ENCODE measurements at regions not wholly inside any gene's neighbourhood (a gene's known extent, or its start where the extent isn't known, plus 50 kb on each side); places are given as distances from the start of the nearest gene placed in this dataset.

- H2BK15ac ChIP-seq (ENCODE audit: low read length) = no peak overlapping the region
Measured at GRCh38 chr6:15783484-15783883, 120.7 kb upstream of the DTNBP1 start.

GRCh38 chr6:15781890-15782289, 119.1 kb upstream of the DTNBP1 start:
- no peak overlapping the region for H2BK15ac ChIP-seq (ENCODE audit: low read length)
- no peak overlapping the region for H2BK12ac ChIP-seq (ENCODE audit: low read length)
- H3K36me3 ChIP-seq (replicated peaks in 1 of 2; ENCODE audit: control insufficient read depth in 2 of 2, insufficient read depth in 2 of 2, low read length in 2 of 2) = no peaks in the 10 kb centered on the region
- no peak overlapping the region for H3K4ac ChIP-seq (ENCODE audit: low read length)
- no peak overlapping the region for H4K91ac ChIP-seq (ENCODE audit: low read depth, low read length, poor library complexity)
- H2AFZ ChIP-seq (ENCODE audit: low read length) = no peak overlapping the region
- no peak overlapping the region for H3K4me3 ChIP-seq (ENCODE audit: low read length in 2 of 2)
- H3K27ac ChIP-seq (replicated peaks; ENCODE audit: low read length) = no peak overlapping the region
- H2BK5ac ChIP-seq (ENCODE audit: low read length) = no peak overlapping the region
- H3K9me3 ChIP-seq (replicated peaks in 1 of 2; ENCODE audit: control insufficient read depth in 2 of 2, insufficient read depth in 1 of 2, low read depth in 1 of 2, low read length in 2 of 2) = no peaks in the 10 kb centered on the region
- no peak overlapping the region for H3K14ac ChIP-seq (ENCODE audit: low read length)
- no peaks in the 10 kb centered on the region for H3K27me3 ChIP-seq (ENCODE audit: control insufficient read depth in 3 of 3, insufficient read depth in 3 of 3, low read depth in 1 of 3, low read length in 3 of 3)
- no peak overlapping the region for H2AK5ac ChIP-seq (ENCODE audit: low read depth, low read length)
- H3K23ac ChIP-seq (ENCODE audit: low read depth, low read length, poor library complexity) = no peak overlapping the region
- no peak overlapping the region for H2BK120ac ChIP-seq (ENCODE audit: low read depth, low read length)
- no peak overlapping the region for H3K18ac ChIP-seq (ENCODE audit: low read length)
- no peak overlapping the region for H3K4me2 ChIP-seq (ENCODE audit: insufficient read depth, low read length, poor library complexity, severe bottlenecking)
- no CpG with 5 or more reads among the region's 2 CpGs for WGBS, 2 donors (ENCODE audit: extremely low coverage in 2 of 2, insufficient read length in 2 of 2, insufficient replicate concordance in 1 of 2)
- H4K8ac ChIP-seq (ENCODE audit: low read depth, low read length) = no peak overlapping the region
- no peaks in the 10 kb centered on the region for H3K4me1 ChIP-seq (ENCODE audit: control insufficient read depth in 2 of 2, insufficient read depth in 1 of 2, low read depth in 1 of 2, low read length in 2 of 2)
- no peak overlapping the region for H3K9ac ChIP-seq (ENCODE audit: low read depth, low read length, poor library complexity)
- H3K79me1 ChIP-seq (ENCODE audit: low read depth, low read length) = no peaks in the 10 kb centered on the region
- DNase-seq (ENCODE audit: low spot score) = no peak

More at GRCh38 chr6:15783484-15783883, 120.7 kb upstream of the DTNBP1 start:
- no CpG with 5 or more reads among the region's 3 CpGs for WGBS, 2 donors (ENCODE audit: extremely low coverage in 2 of 2, insufficient read length in 2 of 2, insufficient replicate concordance in 1 of 2)
- Histone ChIP-seq H3K27ac (replicated peaks; ENCODE audit: low read length) (no peak overlapping the region), H3K18ac (ENCODE audit: low read length) (no peak overlapping the region), H2BK5ac (ENCODE audit: low read length) (no peak overlapping the region), H3K36me3 (replicated peaks in 1 of 2; ENCODE audit: control insufficient read depth in 2 of 2, insufficient read depth in 2 of 2, low read length in 2 of 2) (no peaks in the 10 kb centered on the region), H2BK12ac (ENCODE audit: low read length) (no peak overlapping the region), H4K91ac (ENCODE audit: low read depth, low read length, poor library complexity) (no peak overlapping the region), H2AK5ac (ENCODE audit: low read depth, low read length) (no peak overlapping the region), H3K9ac (ENCODE audit: low read depth, low read length, poor library complexity) (no peak overlapping the region), H2AFZ (ENCODE audit: low read length) (no peak overlapping the region), H3K27me3 (ENCODE audit: control insufficient read depth in 3 of 3, insufficient read depth in 3 of 3, low read depth in 1 of 3, low read length in 3 of 3) (no peaks in the 10 kb centered on the region), H3K4me3 (ENCODE audit: low read length in 2 of 2) (no peak overlapping the region), H3K14ac (ENCODE audit: low read length) (no peak overlapping the region), H2BK120ac (ENCODE audit: low read depth, low read length) (no peak overlapping the region), H4K8ac (ENCODE audit: low read depth, low read length) (no peak overlapping the region), H3K4me2 (ENCODE audit: insufficient read depth, low read length, poor library complexity, severe bottlenecking) (no peak overlapping the region), H3K9me3 (replicated peaks in 1 of 2; ENCODE audit: control insufficient read depth in 2 of 2, insufficient read depth in 1 of 2, low read depth in 1 of 2, low read length in 2 of 2) (no peaks in the 10 kb centered on the region), H3K4ac (ENCODE audit: low read length) (no peak overlapping the region), H3K79me1 (ENCODE audit: low read depth, low read length) (no peaks in the 10 kb centered on the region), H3K23ac (ENCODE audit: low read depth, low read length, poor library complexity) (no peak overlapping the region), H3K4me1 (ENCODE audit: control insufficient read depth in 2 of 2, insufficient read depth in 1 of 2, low read depth in 1 of 2, low read length in 2 of 2) (no peaks in the 10 kb centered on the region)
- no peak for DNase-seq (ENCODE audit: low spot score)

- Histone ChIP-seq H3K79me1 (ENCODE audit: low read depth, low read length) (no peaks in the 10 kb centered on the region), H3K9ac (ENCODE audit: low read depth, low read length, poor library complexity) (no peak overlapping the region), H3K4ac (ENCODE audit: low read length) (no peak overlapping the region), H3K9me3 (replicated peaks in 1 of 2; ENCODE audit: control insufficient read depth in 2 of 2, insufficient read depth in 1 of 2, low read depth in 1 of 2, low read length in 2 of 2) (no peaks in the 10 kb centered on the region), H2AFZ (ENCODE audit: low read length) (no peak overlapping the region), H2AK5ac (ENCODE audit: low read depth, low read length) (no peak overlapping the region), H4K8ac (ENCODE audit: low read depth, low read length) (no peak overlapping the region), H3K14ac (ENCODE audit: low read length) (no peak overlapping the region), H3K27me3 (ENCODE audit: control insufficient read depth in 3 of 3, insufficient read depth in 3 of 3, low read depth in 1 of 3, low read length in 3 of 3) (no peaks in the 10 kb centered on the region), H3K36me3 (replicated peaks in 1 of 2; ENCODE audit: control insufficient read depth in 2 of 2, insufficient read depth in 2 of 2, low read length in 2 of 2) (no peaks in the 10 kb centered on the region), H3K18ac (ENCODE audit: low read length) (no peak overlapping the region), H3K27ac (replicated peaks; ENCODE audit: low read length) (no peak overlapping the region), H2BK120ac (ENCODE audit: low read depth, low read length) (no peak overlapping the region), H3K4me3 (ENCODE audit: low read length in 2 of 2) (no peak overlapping the region), H4K91ac (ENCODE audit: low read depth, low read length, poor library complexity) (no peak overlapping the region), H3K4me1 (ENCODE audit: control insufficient read depth in 2 of 2, insufficient read depth in 1 of 2, low read depth in 1 of 2, low read length in 2 of 2) (no peaks in the 10 kb centered on the region), H3K4me2 (ENCODE audit: insufficient read depth, low read length, poor library complexity, severe bottlenecking) (no peak overlapping the region), H2BK5ac (ENCODE audit: low read length) (no peak overlapping the region), H3K23ac (ENCODE audit: low read depth, low read length, poor library complexity) (no peak overlapping the region), H2BK12ac (ENCODE audit: low read length) (no peak overlapping the region), H2BK15ac (ENCODE audit: low read length) (no peak overlapping the region)
- no peak for DNase-seq (ENCODE audit: low spot score)
- WGBS, 2 donors (ENCODE audit: extremely low coverage in 2 of 2, insufficient read length in 2 of 2, insufficient replicate concordance in 1 of 2) = no CpG with 5 or more reads among the region's 3 CpGs
Measured at GRCh38 chr6:15781333-15781732, 118.5 kb upstream of the DTNBP1 start.

GRCh38 chr6:15780437-15780836, 117.6 kb upstream of the DTNBP1 start:
- Histone ChIP-seq H3K4me2 (ENCODE audit: insufficient read depth, low read length, poor library complexity, severe bottlenecking) (no peak overlapping the region), H3K9me3 (replicated peaks in 1 of 2; ENCODE audit: control insufficient read depth in 2 of 2, insufficient read depth in 1 of 2, low read depth in 1 of 2, low read length in 2 of 2) (no peaks in the 10 kb centered on the region), H2BK15ac (ENCODE audit: low read length) (no peak overlapping the region), H2BK5ac (ENCODE audit: low read length) (no peak overlapping the region), H3K36me3 (replicated peaks in 1 of 2; ENCODE audit: control insufficient read depth in 2 of 2, insufficient read depth in 2 of 2, low read length in 2 of 2) (no peaks in the 10 kb centered on the region), H3K79me1 (ENCODE audit: low read depth, low read length) (no peaks in the 10 kb centered on the region), H2BK120ac (ENCODE audit: low read depth, low read length) (no peak overlapping the region), H3K4me3 (ENCODE audit: low read length in 2 of 2) (no peak overlapping the region), H3K23ac (ENCODE audit: low read depth, low read length, poor library complexity) (no peak overlapping the region), H3K4ac (ENCODE audit: low read length) (no peak overlapping the region), H4K91ac (ENCODE audit: low read depth, low read length, poor library complexity) (no peak overlapping the region), H3K14ac (ENCODE audit: low read length) (no peak overlapping the region), H2BK12ac (ENCODE audit: low read length) (no peak overlapping the region), H3K27ac (replicated peaks; ENCODE audit: low read length) (no peak overlapping the region), H3K9ac (ENCODE audit: low read depth, low read length, poor library complexity) (no peak overlapping the region), H3K4me1 (ENCODE audit: control insufficient read depth in 2 of 2, insufficient read depth in 1 of 2, low read depth in 1 of 2, low read length in 2 of 2) (no peaks in the 10 kb centered on the region), H2AK5ac (ENCODE audit: low read depth, low read length) (no peak overlapping the region), H4K8ac (ENCODE audit: low read depth, low read length) (no peak overlapping the region), H3K18ac (ENCODE audit: low read length) (no peak overlapping the region), H3K27me3 (ENCODE audit: control insufficient read depth in 3 of 3, insufficient read depth in 3 of 3, low read depth in 1 of 3, low read length in 3 of 3) (no peaks in the 10 kb centered on the region), H2AFZ (ENCODE audit: low read length) (no peak overlapping the region)
- no CpG with 5 or more reads among the region's 2 CpGs for WGBS, 2 donors (ENCODE audit: extremely low coverage in 2 of 2, insufficient read length in 2 of 2, insufficient replicate concordance in 1 of 2)
- no peak for DNase-seq (ENCODE audit: low spot score)
